CD4-positive, alpha-beta T cell treated with Interleukin-4 for 1 hour (primary cell): ENCODE measurements at regions not wholly inside any gene's neighbourhood (a gene's known extent, or its start where the extent isn't known, plus 50 kb on each side); places are given as distances from the start of the nearest gene placed in this dataset.

Experiments used
- DNase-seq, 2 donors: peaks; one replicate each; pipeline ENCODE4 v3.0.0-alpha.2; 2020 to 2022

DNA sequence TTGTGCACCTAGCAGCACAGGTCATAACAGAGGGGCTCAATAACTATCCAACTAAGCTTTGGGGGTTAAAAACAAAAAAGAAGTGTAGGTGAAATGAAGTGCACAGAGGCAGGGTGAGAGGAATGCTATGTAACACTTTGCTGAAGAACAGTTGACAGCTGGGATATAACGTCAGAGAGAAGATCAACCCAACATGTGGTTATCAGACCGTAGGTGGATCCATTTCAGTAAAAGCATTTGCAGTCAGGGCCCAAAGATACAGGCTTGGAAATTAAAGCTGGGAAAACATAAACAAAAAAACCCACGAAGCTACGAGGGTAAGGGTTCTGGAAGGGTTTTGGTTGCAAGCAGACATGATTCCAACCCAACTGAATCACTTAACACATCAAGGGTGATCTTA is 377.5 kb upstream of the NR2F2 start:
- no peak for DNase-seq

DNA sequence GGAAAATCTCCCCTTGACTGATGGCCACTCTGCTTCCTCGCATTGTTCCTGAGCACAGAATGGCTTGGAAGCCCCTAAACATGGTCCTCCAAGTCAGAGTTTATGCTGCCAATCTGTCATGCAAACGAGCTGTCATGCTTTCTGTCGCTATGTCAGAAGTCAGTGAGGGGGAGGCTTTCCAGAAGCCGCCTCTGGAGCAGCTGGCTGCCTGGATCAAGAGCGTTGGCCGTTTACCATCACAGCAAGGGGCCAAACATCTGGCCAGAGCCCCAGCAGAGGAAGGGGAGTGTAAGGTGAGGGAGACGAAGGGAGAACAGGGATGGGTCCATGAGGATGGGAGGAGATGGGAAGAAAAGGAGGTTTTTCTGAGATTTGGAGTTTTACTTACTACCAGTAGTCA is 372.6 kb upstream of the NR2F2 start:
- no peak for DNase-seq

DNA sequence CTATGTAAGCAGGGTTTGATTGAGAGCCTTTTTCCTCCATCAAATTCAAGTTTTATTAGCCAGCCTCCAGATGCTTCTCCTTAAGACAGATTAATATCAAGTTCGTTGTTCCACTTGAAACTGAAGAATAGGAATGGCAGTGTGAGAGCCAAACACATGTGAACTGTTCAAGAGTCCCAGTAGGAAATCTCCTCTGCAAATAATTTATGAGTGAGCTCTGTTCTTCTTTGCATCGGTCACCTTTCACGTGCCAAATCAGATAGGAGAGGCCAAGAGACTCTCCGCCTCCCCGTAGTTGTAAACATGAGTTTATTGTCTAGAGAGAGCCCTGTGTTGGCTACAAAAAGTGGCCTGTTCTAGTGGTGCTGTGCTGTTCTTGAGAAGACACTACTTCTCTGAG is 372.1 kb upstream of the NR2F2 start:
- DNase-seq, result no peak

DNA sequence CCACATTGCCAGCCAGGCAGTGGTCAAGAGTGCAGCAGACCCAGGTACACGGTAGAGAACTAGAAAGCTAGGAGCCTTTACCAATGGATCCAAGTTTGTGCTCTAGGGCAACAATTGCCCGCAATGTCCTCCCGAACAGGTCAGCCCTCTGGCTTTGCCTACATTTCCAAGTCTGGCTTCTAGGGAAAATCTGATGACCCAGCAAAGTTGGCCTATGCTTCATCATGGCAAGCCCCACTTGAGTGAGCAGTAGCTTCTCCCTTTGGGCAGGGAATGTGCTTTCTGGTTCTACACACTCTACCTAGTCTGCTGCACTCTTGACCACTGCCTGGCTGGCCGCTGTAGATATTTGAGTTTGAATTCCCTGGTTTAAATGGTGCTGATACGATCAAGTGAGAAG is 361.6 kb upstream of the NR2F2 start:
- no peak for DNase-seq

DNA sequence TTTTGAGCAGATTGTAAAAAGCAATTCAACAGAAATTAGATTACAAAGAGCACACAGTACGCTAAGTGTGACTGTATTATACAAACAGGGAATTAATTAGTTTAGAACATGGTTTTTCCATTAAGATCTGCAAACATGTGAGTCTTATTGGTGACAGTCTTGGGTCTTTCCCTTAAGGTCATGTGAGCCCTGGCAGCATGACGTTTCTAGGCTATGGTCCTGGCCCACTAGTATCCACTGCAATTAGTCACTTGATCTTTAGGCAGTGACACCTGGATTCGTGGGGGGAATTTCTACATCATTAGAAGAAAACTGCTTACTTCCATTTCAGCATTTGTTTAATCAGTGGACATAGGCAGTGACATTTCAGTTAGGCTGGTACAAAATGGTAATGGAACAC is 360.2 kb upstream of the NR2F2 start:
- DNase-seq, result no peak

DNA sequence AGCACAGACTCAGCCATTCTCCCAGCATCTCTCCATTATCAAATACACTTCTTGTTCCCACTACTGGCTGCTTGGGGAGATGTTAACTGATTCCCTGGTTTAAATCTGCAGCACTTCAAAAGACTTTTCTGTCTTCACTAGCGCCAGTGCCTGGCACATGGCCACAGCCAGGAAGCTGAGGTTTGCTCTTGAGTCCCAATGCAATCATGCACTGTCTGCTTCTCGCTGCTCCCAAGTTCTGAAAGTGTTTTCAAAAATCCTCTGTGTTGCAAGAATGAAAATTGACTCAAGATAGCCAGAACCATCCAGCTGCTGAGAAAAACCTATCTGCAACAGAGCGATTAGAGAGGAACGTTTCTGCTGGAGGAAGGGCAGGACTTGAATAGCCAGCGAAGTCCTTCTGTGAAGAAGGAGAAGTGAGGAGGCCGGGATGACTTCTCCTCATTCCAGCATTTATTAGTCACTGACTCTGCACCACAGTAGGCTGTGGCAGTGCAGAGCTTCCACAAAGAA is 358.4 kb upstream of the NR2F2 start:
- DNase-seq, result no peak

DNA sequence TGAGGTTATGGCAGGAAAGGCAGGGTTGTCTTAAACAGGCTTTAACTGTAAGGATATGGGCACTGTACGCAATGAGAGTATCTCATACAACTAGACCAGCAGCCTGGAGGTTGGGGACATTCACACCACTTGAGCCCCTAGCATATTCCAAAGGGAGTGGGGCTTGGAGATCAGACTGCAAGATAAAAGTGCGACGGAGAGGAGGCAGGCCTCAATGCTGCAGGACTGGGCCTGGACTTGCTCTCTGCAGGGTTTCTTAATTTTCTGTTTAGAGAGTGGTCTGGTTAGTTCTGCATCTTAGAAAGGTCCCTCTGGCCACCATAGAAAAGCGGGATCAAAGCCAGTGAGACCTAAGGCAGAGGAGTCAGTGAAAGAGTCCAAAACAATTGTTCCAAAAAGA is 357.7 kb upstream of the NR2F2 start:
- DNase-seq, result no peak

DNA sequence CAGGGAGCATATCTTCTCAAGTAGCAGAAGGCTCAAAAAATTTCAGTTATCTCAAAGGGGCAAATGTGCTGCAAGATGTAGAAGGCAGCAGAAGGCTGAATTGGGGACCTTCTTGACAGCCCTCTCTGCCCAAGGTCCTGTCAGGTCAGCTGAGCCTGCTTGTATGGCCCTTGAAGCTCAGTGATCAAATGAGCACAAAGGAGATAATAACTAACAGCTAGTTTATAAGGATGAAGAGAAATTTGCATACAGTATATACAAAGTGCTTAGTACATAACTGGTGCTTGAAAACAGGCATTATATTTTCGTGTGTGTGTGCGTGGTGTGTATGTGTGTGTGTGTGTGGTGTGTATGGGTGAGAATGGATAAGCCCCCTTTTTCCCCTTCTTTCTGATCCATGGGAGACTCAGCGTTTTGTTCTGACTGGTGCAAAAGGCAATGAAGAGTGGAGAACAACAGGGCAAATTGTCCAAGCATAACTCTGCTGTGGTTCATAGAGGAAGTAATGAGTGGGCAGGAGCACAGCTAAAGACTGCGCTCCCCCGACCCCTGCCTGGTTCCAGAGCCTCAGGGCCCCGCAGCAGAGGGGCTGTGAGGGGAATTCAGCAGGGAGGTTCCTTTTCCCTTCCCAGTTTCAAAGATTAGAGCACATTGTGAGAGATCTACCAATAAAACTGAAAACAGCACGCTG is 356.8 kb upstream of the NR2F2 start:
- no peak for DNase-seq

DNA sequence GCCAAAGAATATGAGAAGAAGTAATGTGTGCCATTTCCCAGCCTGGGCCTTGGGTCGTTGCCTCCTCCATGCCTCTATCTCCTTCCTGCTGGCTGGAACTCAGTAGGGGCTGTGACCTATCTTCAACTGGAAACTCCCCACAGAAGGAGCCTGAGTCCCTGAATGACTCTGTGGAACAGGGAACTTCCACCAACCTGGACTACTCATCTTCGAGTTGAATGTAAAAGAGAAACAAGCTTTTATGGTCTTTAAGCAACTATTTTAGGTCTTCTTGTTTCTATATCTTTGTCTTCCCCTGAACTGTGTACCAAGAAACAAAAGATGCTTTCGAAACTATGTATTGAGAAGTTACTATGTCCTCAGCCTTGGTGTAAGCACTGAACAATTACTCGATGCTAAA is 355.3 kb upstream of the NR2F2 start:
- DNase-seq, result no peak

DNA sequence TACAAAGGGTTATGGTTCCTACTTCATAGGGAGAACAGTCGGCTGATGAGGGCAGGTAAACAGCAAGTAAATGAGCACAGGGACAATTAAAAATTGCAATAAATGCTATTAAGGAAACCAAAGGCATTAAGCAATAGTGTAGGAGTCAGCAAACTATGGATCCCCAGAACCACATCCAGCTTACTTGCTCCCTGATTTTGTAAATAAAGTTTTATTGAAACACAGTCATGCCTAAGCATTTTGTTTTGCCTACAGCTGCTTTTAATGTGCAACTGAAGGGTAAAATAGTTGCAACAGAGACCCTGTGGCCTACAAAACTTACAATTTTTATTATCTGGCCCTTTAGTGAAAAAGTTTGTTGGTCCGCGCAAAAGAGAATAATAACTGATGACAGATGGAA is 351.2 kb upstream of the NR2F2 start:
- no peak for DNase-seq

DNA sequence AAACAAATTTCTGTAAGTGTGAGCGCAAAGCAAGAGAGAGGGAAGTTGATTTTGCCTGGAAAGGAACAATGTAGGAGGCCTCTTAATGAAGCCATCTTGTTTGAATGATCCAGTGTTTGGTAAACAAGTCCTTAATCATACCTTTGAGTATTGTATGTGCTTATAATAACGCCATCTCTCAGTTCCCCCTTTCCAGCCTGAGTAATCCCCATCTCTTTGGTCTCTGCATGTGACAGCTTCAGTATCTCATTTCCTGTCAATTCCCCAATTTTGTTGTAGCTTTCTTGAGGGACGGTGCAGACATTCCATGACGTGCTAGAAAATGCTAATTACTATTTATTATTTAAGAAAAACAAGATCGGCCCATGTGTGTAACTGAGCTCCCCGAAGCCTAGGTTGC is 349.3 kb upstream of the NR2F2 start:
- no peak for DNase-seq

DNA sequence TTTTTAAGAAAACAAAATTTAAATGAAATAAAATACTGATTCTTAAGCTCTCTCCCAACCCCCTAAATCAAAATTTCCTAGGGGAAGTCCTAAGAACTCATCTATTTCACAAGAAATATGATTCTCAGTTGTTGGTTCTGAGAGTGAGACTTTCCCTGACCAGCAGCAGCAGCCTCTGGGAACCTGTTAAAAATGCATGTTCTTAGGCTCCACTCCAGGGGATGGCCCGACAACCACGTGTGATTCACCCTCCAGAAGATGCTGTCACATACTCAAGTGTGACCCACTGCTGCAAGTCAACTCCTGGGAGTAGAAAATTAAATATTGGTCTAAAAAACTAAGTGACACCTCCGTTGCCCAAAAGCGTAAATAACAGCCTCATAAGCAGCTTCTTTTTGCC is 343.2 kb upstream of the NR2F2 start:
- DNase-seq, result no peak

DNA sequence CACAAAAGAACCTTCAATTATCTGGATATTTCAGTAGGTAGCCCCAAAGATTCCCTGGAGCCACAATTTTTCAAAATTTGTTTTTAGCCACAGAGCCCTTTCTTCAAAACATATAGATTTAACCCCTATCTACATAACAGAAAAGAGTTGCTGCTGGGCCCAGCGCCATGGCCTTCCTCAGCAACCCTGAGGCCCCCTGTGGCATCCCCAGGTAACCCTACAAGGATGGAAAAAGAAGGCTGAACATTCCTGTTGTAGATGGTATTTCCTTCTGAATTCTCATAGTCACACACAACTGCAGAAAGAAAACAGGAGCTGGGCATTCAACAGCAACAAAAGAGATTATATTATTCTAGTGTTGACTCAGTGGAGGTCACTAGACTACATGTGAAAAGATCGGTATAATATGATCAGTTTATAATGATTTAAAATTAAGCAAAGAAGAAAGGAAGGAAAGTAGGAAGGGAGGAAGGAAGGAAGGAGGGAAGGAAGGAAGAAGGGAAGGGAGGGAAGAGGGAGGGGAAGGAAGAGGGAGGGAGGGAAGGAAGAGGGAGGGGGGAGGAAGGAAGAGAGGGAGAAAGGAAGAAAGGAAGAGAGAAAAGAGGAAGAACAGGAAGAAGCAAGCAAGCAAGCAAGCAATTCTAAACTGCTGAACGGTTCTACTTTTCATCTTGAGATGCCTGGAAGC is 342.5 kb upstream of the NR2F2 start:
- DNase-seq, result no peak

DNA sequence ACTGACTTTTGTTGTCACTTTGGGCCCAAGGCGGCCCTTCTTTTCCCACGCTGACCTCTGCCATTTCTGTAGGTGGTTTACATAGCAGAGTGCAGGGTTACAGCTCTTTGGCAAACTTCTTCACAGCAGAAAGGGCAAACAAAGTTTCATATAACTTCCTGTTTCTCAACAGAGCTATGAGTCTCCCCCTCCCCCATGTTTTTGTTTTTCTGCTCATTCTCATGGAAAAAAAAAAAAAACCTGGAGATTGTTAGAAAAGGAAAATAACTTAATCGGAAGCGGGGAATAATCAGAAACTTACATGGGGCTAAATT is 342.0 kb upstream of the NR2F2 start:
- DNase-seq, result no peak

DNA sequence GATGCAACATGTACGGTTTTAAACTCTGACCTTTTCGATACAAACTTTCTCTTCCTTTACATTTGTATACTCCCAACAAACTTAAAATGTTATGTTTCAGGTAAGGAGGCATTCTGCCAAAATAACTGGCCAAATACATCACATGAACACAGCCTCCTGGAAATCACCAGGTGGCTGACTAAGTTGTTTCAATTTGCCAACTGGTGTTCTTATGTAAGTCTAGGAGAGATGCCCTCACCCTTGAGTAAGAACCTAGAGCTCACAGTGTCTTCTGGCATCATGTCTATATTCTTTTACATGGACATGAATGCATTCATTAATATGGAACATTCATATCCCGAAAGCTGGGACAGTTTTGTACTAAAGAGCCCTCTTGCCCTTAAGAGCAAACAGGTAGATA is 341.1 kb upstream of the NR2F2 start:
- DNase-seq, result no peak

DNA sequence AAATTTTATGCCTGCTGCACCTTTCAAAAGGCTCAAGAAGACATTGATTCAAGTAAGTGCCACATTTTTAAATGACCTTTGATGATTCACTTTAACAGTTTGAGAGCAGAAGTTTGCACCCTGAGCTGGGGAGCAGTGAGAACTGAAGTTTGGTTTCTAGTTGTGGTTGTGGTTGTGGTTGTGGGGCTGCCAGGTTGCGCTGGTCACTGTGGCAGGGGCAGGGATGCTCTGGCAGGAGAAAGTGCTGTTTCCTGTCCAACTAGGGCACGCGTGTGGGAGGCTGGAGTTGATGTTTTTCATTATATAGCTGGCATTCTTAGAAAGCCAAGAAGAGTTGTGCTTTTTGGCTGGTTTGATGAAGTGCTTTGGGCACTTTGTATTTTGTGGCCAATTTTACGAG is 339.7 kb upstream of the NR2F2 start:
- no peak for DNase-seq

DNA sequence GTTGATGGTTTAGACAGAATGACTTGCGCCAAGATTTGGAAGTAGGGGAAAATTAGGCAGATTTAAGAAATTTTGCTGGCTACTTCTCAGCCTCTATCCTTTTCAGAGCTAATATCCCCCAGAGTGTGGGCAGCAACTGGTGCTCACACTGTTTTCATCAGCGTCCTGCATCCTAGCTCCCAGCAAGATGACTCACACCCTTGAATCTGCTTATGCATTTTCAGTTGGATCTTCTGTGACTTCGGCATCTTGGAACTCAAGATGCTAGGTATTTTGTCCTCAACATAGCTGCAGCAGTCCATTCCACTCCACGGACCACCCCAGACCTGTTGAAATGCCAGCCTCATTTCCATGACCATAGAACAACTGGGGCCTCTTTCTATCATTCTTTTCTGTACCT is 336.1 kb upstream of the NR2F2 start:
- DNase-seq, result no peak

DNA sequence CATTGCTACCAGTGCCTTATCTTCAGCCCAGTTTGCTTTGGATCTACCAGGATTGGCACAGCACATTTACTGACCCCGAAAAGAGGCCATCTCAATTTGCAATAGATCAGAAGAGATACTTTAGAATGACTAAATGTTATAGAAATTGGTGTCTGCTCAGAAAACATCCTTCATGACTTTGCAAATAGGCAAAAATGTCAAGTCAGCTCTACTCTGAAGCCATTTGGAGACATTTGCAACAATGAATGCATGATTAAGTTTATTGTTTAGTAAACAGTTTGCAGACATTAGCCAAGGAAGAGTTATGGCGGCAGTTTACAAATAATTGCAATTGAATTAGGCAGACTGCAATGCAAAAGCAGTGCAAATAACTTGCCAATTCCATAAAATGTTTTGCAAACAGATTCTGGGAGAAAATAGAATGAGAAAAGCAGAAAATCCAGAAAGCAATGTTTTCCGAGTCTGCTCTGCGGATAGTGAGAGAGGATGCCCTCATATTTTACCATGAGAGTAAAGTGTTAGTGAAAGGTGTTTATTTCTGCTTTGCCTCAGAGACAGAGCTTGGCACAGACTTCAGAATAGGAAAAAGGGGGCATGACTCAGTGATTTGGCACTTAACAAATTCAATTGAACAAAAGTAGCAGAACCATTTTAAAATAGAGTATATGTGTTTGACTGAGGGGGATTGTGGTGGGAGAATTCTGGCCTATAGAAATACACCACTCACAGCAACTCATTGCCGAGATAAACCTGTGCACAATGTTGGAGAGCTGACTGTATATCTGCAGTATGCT is 334.9 kb upstream of the NR2F2 start:
- DNase-seq, result no peak

DNA sequence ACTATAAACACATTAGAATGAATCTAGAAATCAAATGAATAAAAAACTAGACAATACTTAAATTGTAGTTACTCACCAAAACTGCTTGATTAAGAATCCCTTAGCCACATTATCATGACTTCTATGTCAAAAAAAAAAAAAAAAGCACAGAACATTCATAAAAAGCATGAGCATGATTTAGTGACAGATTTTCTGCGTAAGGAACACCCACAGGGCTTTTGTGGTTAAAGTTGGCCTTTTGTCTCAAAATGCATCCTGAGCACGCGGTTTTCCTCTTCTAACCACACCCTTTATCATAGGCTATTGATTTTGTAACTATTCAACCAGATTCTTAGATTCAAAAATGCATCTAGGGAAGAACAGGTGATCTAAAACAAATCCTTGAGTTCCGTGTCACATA is 334.0 kb upstream of the NR2F2 start:
- peak in 1 of 2 donors; percentile 1 for DNase-seq

DNA sequence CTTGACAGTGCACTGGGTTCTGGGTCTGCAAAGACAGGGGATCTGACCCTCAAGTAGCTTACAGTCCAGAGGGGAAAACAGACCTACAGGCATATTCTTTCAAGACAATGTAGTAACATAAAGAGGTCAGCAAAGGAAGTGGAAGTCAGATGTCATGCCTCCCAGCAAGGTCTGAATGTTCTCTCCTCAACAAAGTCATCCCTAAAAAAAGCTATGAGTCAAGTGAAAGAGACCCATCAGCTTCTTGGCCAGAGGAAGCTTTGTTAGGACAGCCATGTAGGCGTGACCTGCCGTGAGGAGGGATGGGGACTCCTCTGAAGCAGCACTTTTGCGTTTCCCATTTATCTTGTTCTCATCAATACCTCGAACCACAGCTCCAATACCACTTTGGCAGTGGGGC is 331.6 kb upstream of the NR2F2 start:
- DNase-seq, result no peak

DNA sequence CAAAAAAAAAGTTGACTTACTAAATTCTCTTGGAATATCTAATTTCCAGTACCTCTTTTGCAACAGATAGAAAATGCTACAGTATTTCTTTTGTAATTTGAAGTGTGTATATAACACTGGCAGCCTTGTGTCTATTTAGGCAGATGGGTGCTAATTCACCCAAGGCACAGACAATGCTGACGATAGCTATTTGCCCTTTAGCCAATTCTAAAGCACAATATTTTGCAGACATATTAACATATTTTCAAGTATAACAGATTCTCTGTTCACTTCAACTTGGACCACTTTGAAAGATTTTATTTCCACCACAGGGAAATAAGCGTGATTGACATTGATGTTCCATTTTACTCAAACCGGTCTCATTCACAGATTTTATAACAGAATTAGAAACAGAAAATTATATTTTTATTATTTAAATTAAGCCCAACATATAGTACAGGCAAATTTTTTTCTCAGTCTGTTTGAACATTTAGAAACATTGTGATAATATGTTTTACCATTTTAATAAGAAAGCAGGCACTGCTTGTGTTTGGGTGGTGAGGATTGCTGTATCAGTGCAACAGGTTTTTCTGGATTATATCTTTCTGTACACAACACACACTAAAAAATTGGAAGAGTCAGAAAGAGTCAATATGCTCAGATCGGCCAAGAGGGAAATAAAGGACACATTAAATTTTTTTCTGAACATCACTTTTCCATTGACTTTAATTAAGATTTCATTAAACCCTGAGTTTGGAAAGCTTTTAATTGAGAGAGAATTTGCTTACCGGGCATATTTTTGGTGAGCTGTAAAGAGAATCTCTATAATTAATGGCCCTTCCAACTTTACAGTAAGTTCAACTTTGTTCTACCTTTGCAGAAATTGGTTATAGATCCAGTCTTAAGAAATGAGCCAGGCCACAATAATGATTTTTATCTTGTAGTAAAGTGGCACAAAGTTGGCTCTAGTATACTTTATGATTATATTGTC is 327.3 kb upstream of the NR2F2 start:
- no peak for DNase-seq

DNA sequence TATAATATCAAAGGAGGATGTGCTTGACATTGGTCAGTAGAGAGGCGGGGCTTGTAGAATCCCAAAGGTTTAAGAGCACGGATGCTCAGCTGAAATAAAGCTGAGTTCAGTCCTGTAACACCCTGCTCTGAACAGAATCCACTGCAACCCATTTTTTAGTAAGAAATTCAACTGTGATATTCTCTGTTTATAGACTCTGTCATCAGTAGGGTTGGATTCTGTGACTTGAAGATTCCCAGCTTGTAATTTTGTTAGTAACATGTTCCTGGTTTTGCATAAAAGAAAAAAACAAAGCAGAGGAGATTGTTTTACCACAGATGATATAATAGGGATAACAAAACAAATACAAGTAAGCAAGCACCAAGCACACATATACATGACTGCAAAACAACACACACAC is 324.6 kb upstream of the NR2F2 start:
- no peak for DNase-seq

DNA sequence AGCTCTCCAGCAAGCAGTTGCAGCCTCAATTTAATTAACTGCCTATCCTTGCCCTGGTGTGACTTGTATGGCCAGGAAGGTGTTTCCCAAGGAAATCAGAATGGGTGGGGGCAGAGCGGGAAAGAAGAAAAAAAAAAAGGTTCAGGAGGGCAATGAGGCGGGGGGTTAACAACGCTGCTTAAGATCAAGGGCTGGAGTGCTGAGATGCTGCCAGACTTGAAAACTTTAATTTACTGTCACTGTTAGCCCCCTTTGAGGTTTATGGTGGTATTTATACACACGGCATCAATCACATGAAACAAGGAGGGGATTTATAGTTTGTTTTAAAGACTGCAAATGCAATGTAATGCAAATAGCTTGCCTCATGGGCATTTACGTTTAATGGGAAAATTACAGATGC is 319.4 kb upstream of the NR2F2 start:
- DNase-seq, result no peak
